Hepatocyte (in vitro differentiated cells): ENCODE measurements at regions not wholly inside any gene's neighbourhood (a gene's known extent, or its start where the extent isn't known, plus 50 kb on each side); places are given as distances from the start of the nearest gene placed in this dataset.

Experiments used
- EZH2 ChIP-seq: fragments of 200-600 bp; sonication (generic); IDR thresholded peaks from 2 replicates; pipeline ENCODE4 v1.6.1; 2016; ENCODE audit warnings: antibody characterized with exemption, mild to moderate bottlenecking, borderline replicate concordance
- EZH2phosphoT487 ChIP-seq: fragments of 200-600 bp; sonication (generic); IDR thresholded peaks from one replicate; pipeline ENCODE4 v1.6.1; 2018; ENCODE audit warnings: antibody characterized with exemption, mild to moderate bottlenecking, low read depth, moderate library complexity; ENCODE audit not compliant: unreplicated experiment, severe bottlenecking
- TF ChIP-seq, protein P1 (sequence below): fragments of 200-600 bp; sonication (generic); IDR thresholded peaks from 2 replicates; pipeline ENCODE4 v1.5.1; 2016; ENCODE audit warnings: antibody characterized with exemption, mild to moderate bottlenecking; ENCODE audit not compliant: poor library complexity

DNA sequence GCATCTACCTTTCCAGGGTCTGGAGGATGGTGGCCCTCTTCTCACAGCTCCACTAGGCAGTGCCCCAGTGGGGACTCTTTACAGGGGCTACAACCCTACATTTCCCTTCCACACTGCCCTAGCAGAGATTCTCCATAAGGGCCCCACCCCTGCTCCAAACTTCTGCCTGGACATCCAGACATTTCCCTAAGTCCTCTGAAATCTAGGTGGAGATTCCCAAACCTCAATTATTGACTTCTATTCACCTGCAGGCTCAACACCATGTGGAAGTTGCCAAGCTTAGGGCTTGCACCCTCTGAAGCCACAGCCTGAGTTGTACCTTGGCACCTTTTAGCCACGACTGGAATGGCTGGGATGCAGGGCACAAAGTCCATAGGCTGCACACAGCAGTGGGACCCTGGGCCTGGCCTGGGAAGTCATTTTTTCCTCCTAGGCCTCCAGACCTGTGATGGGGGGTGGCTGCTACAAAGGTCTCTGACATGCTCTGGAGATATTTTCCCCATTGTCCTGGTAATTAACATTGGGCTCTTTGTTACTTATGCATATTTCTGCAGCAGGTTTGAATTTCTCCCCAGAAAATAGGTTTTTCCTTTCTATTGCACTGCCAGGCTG, 53.7 kb upstream of the ST3GAL5 start:
- TF ChIP-seq, protein P1, sequence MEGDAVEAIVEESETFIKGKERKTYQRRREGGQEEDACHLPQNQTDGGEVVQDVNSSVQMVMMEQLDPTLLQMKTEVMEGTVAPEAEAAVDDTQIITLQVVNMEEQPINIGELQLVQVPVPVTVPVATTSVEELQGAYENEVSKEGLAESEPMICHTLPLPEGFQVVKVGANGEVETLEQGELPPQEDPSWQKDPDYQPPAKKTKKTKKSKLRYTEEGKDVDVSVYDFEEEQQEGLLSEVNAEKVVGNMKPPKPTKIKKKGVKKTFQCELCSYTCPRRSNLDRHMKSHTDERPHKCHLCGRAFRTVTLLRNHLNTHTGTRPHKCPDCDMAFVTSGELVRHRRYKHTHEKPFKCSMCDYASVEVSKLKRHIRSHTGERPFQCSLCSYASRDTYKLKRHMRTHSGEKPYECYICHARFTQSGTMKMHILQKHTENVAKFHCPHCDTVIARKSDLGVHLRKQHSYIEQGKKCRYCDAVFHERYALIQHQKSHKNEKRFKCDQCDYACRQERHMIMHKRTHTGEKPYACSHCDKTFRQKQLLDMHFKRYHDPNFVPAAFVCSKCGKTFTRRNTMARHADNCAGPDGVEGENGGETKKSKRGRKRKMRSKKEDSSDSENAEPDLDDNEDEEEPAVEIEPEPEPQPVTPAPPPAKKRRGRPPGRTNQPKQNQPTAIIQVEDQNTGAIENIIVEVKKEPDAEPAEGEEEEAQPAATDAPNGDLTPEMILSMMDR: no peak
- TF ChIP-seq EZH2 (no peak), EZH2phosphoT487 (no peak)
